GM12878 (cell line): ENCODE measurements at regions not wholly inside any gene's neighbourhood (a gene's known extent, or its start where the extent isn't known, plus 50 kb on each side); places are given as distances from the start of the nearest gene placed in this dataset.

ENCODE experiments used
- ATAC-seq: fragments of 200-7000 bp; cut with Tn5 transposase; 3 replicates; pipeline ENCODE4 v1.9.1; 2020; ENCODE audit warnings: mild to moderate bottlenecking, moderate library complexity
- BruUV-seq: library from RNA; stranded (reverse); fragments of 400-500 nt; replicated peaks from 2 replicates; lab custom pipeline; 2021; lab: Mats Ljungman, UMichigan
- CTCF ChIA-PET: fragments of 300-600 bp; sonication (Branson Sonifier 250); formaldehyde crosslinking; extraction: SDS; loops from one replicate; lab custom pipeline; 2021; ENCODE audit warnings: inconsistent platforms; lab: Yijun Ruan, JAX
- POLR2A ChIA-PET: fragments of 350-600 bp; formaldehyde crosslinking; extraction: SDS; loops from one replicate; lab custom pipeline; 2021; ENCODE audit warnings: inconsistent platforms; lab: Charles Lee
- RAD21 ChIA-PET: fragments of 300-600 bp; sonication (Branson Sonifier 250); formaldehyde crosslinking; loops from one replicate; lab custom pipeline; 2023; ENCODE audit warnings: antibody characterized with exemption; ENCODE audit not compliant: unreplicated experiment; lab: Charles Lee
- SMC1A ChIA-PET: fragments of 300-600 bp; sonication (Branson Sonifier 250); formaldehyde crosslinking; loops from one replicate; lab custom pipeline; 2023; ENCODE audit not compliant: unreplicated experiment, uncharacterized antibody; lab: Charles Lee
- DNase-seq: peaks from one replicate; pipeline ENCODE4 v3.0.0-alpha.2; 2011; ENCODE audit warnings: low read depth, low spot score
- FAIRE-seq: peaks from 3 replicates; lab custom pipeline; 2011; peaks lifted over from hg19 to GRCh38; lab: Jason Lieb, UNC
- H2AFZ ChIP-seq: 2 replicates; pipeline ENCODE4 v1.6.0; 2011; ENCODE audit warnings: low read depth, low read length, control low read depth; ENCODE audit not compliant: control insufficient read depth
- H3K27ac ChIP-seq: 2 replicates; pipeline ENCODE4 v1.5.1; 2011; ENCODE audit warnings: control low read depth; ENCODE audit not compliant: control insufficient read depth, insufficient read depth
- H3K27me3 ChIP-seq, 2 experiments: replicated peaks in 1 of 2; 2 replicates each; pipeline versions ENCODE4 v1.6.0 to v1.6.1; 2011; ENCODE audit warnings: low read length in 1 of 2; ENCODE audit not compliant: control insufficient read depth in 2 of 2, insufficient read depth in 2 of 2
- H3K36me3 ChIP-seq, 2 experiments: 2 replicates each; pipeline ENCODE4 v1.5.1; 2011; ENCODE audit warnings: low read length in 1 of 2; ENCODE audit not compliant: control insufficient read depth in 2 of 2, insufficient read depth in 2 of 2
- H3K4me1 ChIP-seq: 2 replicates; pipeline ENCODE4 v1.6.1; 2011; ENCODE audit warnings: mild to moderate bottlenecking, low read length, moderate library complexity, mixed read lengths; ENCODE audit not compliant: control insufficient read depth, insufficient read depth
- H3K4me2 ChIP-seq: 2 replicates; pipeline ENCODE4 v1.6.0; 2011; ENCODE audit warnings: control low read depth; ENCODE audit not compliant: control insufficient read depth, insufficient read depth
- H3K4me3 ChIP-seq: fragments of 200-600 bp; sonication (generic); 2 replicates; pipeline ENCODE4 v1.5.1; 2016
- H3K79me2 ChIP-seq: 2 replicates; pipeline ENCODE4 v1.6.0; 2011; ENCODE audit warnings: low read length; ENCODE audit not compliant: control insufficient read depth, insufficient read depth
- H3K9ac ChIP-seq: 2 replicates; pipeline ENCODE4 v1.8.0; 2011; ENCODE audit warnings: low read length, control low read depth, mixed read lengths; ENCODE audit not compliant: control insufficient read depth, insufficient read depth
- H3K9me3 ChIP-seq: replicated peaks from 3 replicates; pipeline ENCODE4 v1.5.1; 2011; ENCODE audit warnings: mild to moderate bottlenecking, low read length; ENCODE audit not compliant: control insufficient read depth, insufficient read depth
- H4K20me1 ChIP-seq: 2 replicates; pipeline ENCODE4 v1.6.0; 2011; ENCODE audit not compliant: control insufficient read depth, insufficient read depth
- CBX3 ChIP-seq: fragments of 200-600 bp; sonication (generic); IDR thresholded peaks from 2 replicates; pipeline ENCODE4 v1.6.1; 2016; ENCODE audit warnings: low read depth, borderline replicate concordance
- CHD1 ChIP-seq: IDR thresholded peaks from 2 replicates; pipeline ENCODE4 v1.6.1; 2012; ENCODE audit warnings: low read depth, low read length, improper control_type of control experiment
- CREM ChIP-seq: IDR thresholded peaks from 2 replicates; pipeline ENCODE4 v1.6.1; 2014; ENCODE audit warnings: antibody characterized with exemption, low read depth
- ELK1 ChIP-seq: IDR thresholded peaks from 2 replicates; pipeline ENCODE4 v1.6.1; 2012; ENCODE audit warnings: low read depth, low read length, improper control_type of control experiment
- EZH2 ChIP-seq: IDR thresholded peaks from 2 replicates; pipeline ENCODE4 v1.6.1; 2012; ENCODE audit warnings: low read depth, mild to moderate bottlenecking, control low read depth, inconsistent platforms, low read length, borderline replicate concordance; ENCODE audit not compliant: control insufficient read depth
- FOS ChIP-seq: IDR thresholded peaks from 3 replicates; pipeline ENCODE4 v1.6.1; 2011; ENCODE audit warnings: borderline replicate concordance; ENCODE audit not compliant: insufficient read length; ENCODE audit errors: extremely low read depth
- FOXM1 ChIP-seq: IDR thresholded peaks from 2 replicates; pipeline ENCODE4 v1.6.1; 2012; ENCODE audit warnings: low read depth, mild to moderate bottlenecking, inconsistent platforms, low read length, moderate library complexity
- IKZF1 ChIP-seq: fragments of 450-650 bp; conservative IDR thresholded peaks from 2 replicates; pipeline ENCODE4 v1.6.1; 2017; ENCODE audit warnings: antibody characterized with exemption, mild to moderate bottlenecking
- JUND ChIP-seq: IDR thresholded peaks from 2 replicates; pipeline ENCODE4 v1.6.1; 2012; ENCODE audit warnings: low read depth, mild to moderate bottlenecking, low read length, improper control_type of control experiment, moderate library complexity
- PKNOX1 ChIP-seq: fragments of 450-650 bp; IDR thresholded peaks from 2 replicates; pipeline ENCODE4 v1.6.1; 2016; ENCODE audit warnings: mild to moderate bottlenecking
- RCOR1 ChIP-seq: conservative IDR thresholded peaks from 2 replicates; pipeline ENCODE4 v1.6.1; 2012; ENCODE audit warnings: low read depth, low read length, improper control_type of control experiment
- SREBF1 ChIP-seq: IDR thresholded peaks from 2 replicates; pipeline ENCODE4 v1.6.1; 2012; ENCODE audit warnings: mild to moderate bottlenecking, low read length
- TAF1 ChIP-seq: IDR thresholded peaks from 2 replicates; pipeline ENCODE4 v1.6.1; 2011; ENCODE audit warnings: mild to moderate bottlenecking, low read depth, low read length, borderline replicate concordance
- ZNF217 ChIP-seq: fragments of 450-650 bp; IDR thresholded peaks from 2 replicates; pipeline ENCODE4 v1.6.1; 2017; ENCODE audit warnings: antibody characterized with exemption, mild to moderate bottlenecking
- ZNF274 ChIP-seq: IDR thresholded peaks from one replicate; pipeline ENCODE4 v1.8.0; 2011; ENCODE audit not compliant: insufficient read length, insufficient read depth
- WGBS: methylation state at CpG from one replicate; pipeline ENCODE4 v1.1.6; 2016; ENCODE audit warnings: low lambda C conversion rate; ENCODE audit not compliant: insufficient replicate concordance, insufficient coverage; ENCODE audit errors: missing lambda C conversion rate; 5-methylcytosine and 5-hydroxymethylcytosine counted together
- in situ Hi-C: fragments of 300-500 bp; cut with MboI; formaldehyde crosslinking; loops from 9 replicates; pipeline ENCODE4 v1.14.3; 2018; ENCODE audit warnings: mixed read lengths
- intact Hi-C: fragments of 100-400 bp; cut with micrococcal nuclease; formaldehyde crosslinking; loops from one replicate; pipeline ENCODE4 v1.14.2; 2022; ENCODE audit not compliant: unreplicated experiment

- BruUV-seq, result no TSS peak
- no peak overlapping the region for H2AFZ ChIP-seq
Measured at GRCh38 chr2:144026753-144027152, 493.2 kb downstream of the ZEB2 start.

GRCh38 chr2:144020047-144020446 lies 499.9 kb downstream of the ZEB2 start:
- Histone ChIP-seq H3K9me3 (no peaks in the 10 kb centered on the region), H3K4me1 (no peaks in the 10 kb centered on the region), H2AFZ (no peak overlapping the region), H4K20me1 (no peaks in the 10 kb centered on the region), H3K27ac (no peak overlapping the region), H3K79me2 (no peaks in the 10 kb centered on the region), H3K9ac (no peak overlapping the region), H3K4me2 (no peak overlapping the region), H3K4me3 (no peak overlapping the region), H3K27me3 (no peaks in the 10 kb centered on the region), H3K36me3 (no peaks in the 10 kb centered on the region)
- FAIRE-seq, result no peak
- 90% methylated on average over 6 of the region's 6 CpGs for WGBS
- ChIA-PET RAD21 (no interaction called here), POLR2A (no interaction called here), SMC1A (no interaction called here), CTCF (no interaction called here)
- DNase-seq, result no peak
- intact Hi-C loops, result no loop called here
- in situ Hi-C loops, result no loop called here
- no peak for ATAC-seq
- no TSS peak for BruUV-seq
- TF ChIP-seq TAF1, result no peak
- TF ChIP-seq SREBF1, result no peak
- no peak for TF ChIP-seq ZNF274
- no peak for TF ChIP-seq JUND
- TF ChIP-seq PKNOX1, result no peak
- TF ChIP-seq EZH2, result no peak

More at GRCh38 chr2:144026753-144027152, 493.2 kb downstream of the ZEB2 start:
- H3K4me3 ChIP-seq, result no peak overlapping the region
- no peak overlapping the region for H3K9ac ChIP-seq
- 100% methylated on average over 1 of the region's 1 CpG for WGBS
- H3K9me3 ChIP-seq, result no peaks in the 10 kb centered on the region
- FAIRE-seq, result no peak
- no peak for DNase-seq
- no peak overlapping the region for H3K27ac ChIP-seq
- POLR2A ChIA-PET, result no interaction called here
- H3K27me3 ChIP-seq, result no peaks in the 10 kb centered on the region
- intact Hi-C loops, result no loop called here
- no peak for TF ChIP-seq IKZF1
- no peak for TF ChIP-seq FOXM1
- no peak for TF ChIP-seq ZNF217
- TF ChIP-seq CBX3, result no peak
- no peak for TF ChIP-seq JUND
- TF ChIP-seq FOS, result no peak
- no peak for TF ChIP-seq CREM
- TF ChIP-seq CHD1, result no peak
- no peak for TF ChIP-seq RCOR1
- no peak for TF ChIP-seq ELK1
- TF ChIP-seq, all 136 proteins: peak for 0
- ChIA-PET CTCF (no interaction called here), RAD21 (no interaction called here), SMC1A (interaction anchor here (0.9 to 1.3 kb wide), 2 partner anchors 16 to 159 kb away, joined by 3 read pairs; no protein-coding TSS in a partner anchor)
- no peaks in the 10 kb centered on the region for H4K20me1 ChIP-seq
- no peak for ATAC-seq
- in situ Hi-C loops, result no loop called here
- H3K79me2 ChIP-seq, result no peaks in the 10 kb centered on the region
- no peaks in the 10 kb centered on the region for H3K4me1 ChIP-seq
- H3K36me3 ChIP-seq, result no peaks in the 10 kb centered on the region
- no peak overlapping the region for H3K4me2 ChIP-seq
